H9 (cell line): ENCODE measurements at regions not wholly inside any gene's neighbourhood (a gene's known extent, or its start where the extent isn't known, plus 50 kb on each side); places are given as distances from the start of the nearest gene placed in this dataset.

Experiments used
- DNase-seq: peaks from one replicate; pipeline ENCODE4 v3.0.0-alpha.2; 2017
- H2AFZ ChIP-seq: one replicate; pipeline ENCODE4 v1.6.1; 2013; ENCODE audit warnings: mild to moderate bottlenecking, low read length, control low read depth, moderate library complexity
- H2AK5ac ChIP-seq: 2 replicates; pipeline ENCODE4 v1.6.1; 2013; ENCODE audit warnings: low read length, control low read depth, mixed read lengths; ENCODE audit not compliant: insufficient read length
- H2BK120ac ChIP-seq: one replicate; pipeline ENCODE4 v1.6.1; 2013; ENCODE audit warnings: low read depth, mild to moderate bottlenecking, low read length, control low read depth, inconsistent platforms; ENCODE audit not compliant: poor library complexity, severe bottlenecking
- H2BK12ac ChIP-seq: 2 replicates; pipeline ENCODE4 v1.6.1; 2013; ENCODE audit warnings: low read length, control low read depth, mixed read lengths, low read depth; ENCODE audit not compliant: insufficient read length
- H2BK15ac ChIP-seq: 2 replicates; pipeline ENCODE4 v1.6.1; 2013; ENCODE audit warnings: low read depth, low read length, control low read depth
- H2BK20ac ChIP-seq: one replicate; pipeline ENCODE4 v1.6.1; 2013; ENCODE audit warnings: low read depth, mild to moderate bottlenecking, low read length, control low read depth, inconsistent platforms; ENCODE audit not compliant: poor library complexity, severe bottlenecking
- H2BK5ac ChIP-seq: 2 replicates; pipeline ENCODE4 v1.6.1; 2013; ENCODE audit warnings: low read length, control low read depth, mixed read lengths; ENCODE audit not compliant: insufficient read length
- H3K14ac ChIP-seq: 2 replicates; pipeline ENCODE4 v1.6.1; 2013; ENCODE audit warnings: low read length, control low read depth; ENCODE audit not compliant: insufficient read depth
- H3K18ac ChIP-seq: 2 replicates; pipeline ENCODE4 v1.6.1; 2013; ENCODE audit warnings: low read depth, mild to moderate bottlenecking, mixed read lengths, low read length, control low read depth; ENCODE audit not compliant: insufficient read length
- H3K23ac ChIP-seq: 2 replicates; pipeline ENCODE4 v1.6.1; 2013; ENCODE audit warnings: low read length, control low read depth, mixed read lengths, low read depth; ENCODE audit not compliant: insufficient read length
- H3K23me2 ChIP-seq: 2 replicates; pipeline ENCODE4 v1.6.1; 2013; ENCODE audit warnings: low read depth, mild to moderate bottlenecking, mixed read lengths, low read length, control low read depth; ENCODE audit not compliant: insufficient read length, poor library complexity, severe bottlenecking
- H3K27ac ChIP-seq: 2 replicates; pipeline ENCODE4 v1.5.1; 2013; ENCODE audit warnings: low read length, control low read depth, mixed read lengths, low read depth; ENCODE audit not compliant: insufficient read length
- H3K27me3 ChIP-seq: 2 replicates; pipeline ENCODE4 v1.6.1; 2013; ENCODE audit warnings: low read length, control low read depth, inconsistent platforms; ENCODE audit not compliant: insufficient read depth
- H3K4ac ChIP-seq: 2 replicates; pipeline ENCODE4 v1.6.1; 2013; ENCODE audit warnings: low read depth, mild to moderate bottlenecking, control low read depth, inconsistent platforms, low read length, moderate library complexity
- H3K4me1 ChIP-seq: 2 replicates; pipeline ENCODE4 v1.6.1; 2013; ENCODE audit warnings: low read length, control low read depth, inconsistent platforms; ENCODE audit not compliant: insufficient read depth
- H3K4me2 ChIP-seq: 2 replicates; pipeline ENCODE4 v1.6.1; 2013; ENCODE audit warnings: low read length, control low read depth, mixed read lengths; ENCODE audit not compliant: insufficient read length, insufficient read depth
- H3K56ac ChIP-seq: 2 replicates; pipeline ENCODE4 v1.6.1; 2013; ENCODE audit warnings: low read depth, mild to moderate bottlenecking, mixed read lengths, low read length, control low read depth; ENCODE audit not compliant: insufficient read length
- H3K79me1 ChIP-seq: 2 replicates; pipeline ENCODE4 v1.6.1; 2013; ENCODE audit warnings: low read depth, mild to moderate bottlenecking, moderate library complexity, low read length, control low read depth, inconsistent platforms; ENCODE audit not compliant: insufficient read depth, poor library complexity, severe bottlenecking
- H3K79me2 ChIP-seq: 2 replicates; pipeline ENCODE4 v1.6.1; 2013; ENCODE audit warnings: low read length, control low read depth, inconsistent platforms; ENCODE audit not compliant: insufficient read depth
- H3K9ac ChIP-seq: 2 replicates; pipeline ENCODE4 v1.6.1; 2013; ENCODE audit warnings: low read length, control low read depth, mixed read lengths; ENCODE audit not compliant: insufficient read length; ENCODE audit errors: extremely low read depth
- H3K9me3 ChIP-seq: one replicate; pipeline ENCODE4 v1.6.1; 2013; ENCODE audit warnings: low read depth, low read length, inconsistent platforms; ENCODE audit not compliant: control insufficient read depth
- H3T11ph ChIP-seq: one replicate; pipeline ENCODE4 v1.6.1; 2013; ENCODE audit warnings: mild to moderate bottlenecking, low read length, control low read depth, inconsistent platforms
- H4K20me1 ChIP-seq: one replicate; pipeline ENCODE4 v1.6.1; 2013; ENCODE audit not compliant: control insufficient read depth, insufficient read length, insufficient read depth
- H4K5ac ChIP-seq: 2 replicates; pipeline ENCODE4 v1.6.1; 2013; ENCODE audit warnings: low read depth, mild to moderate bottlenecking, mixed read lengths, low read length, control low read depth; ENCODE audit not compliant: insufficient read length
- H4K8ac ChIP-seq: replicated peaks from 2 replicates; pipeline ENCODE4 v1.6.1; 2013; ENCODE audit warnings: low read length, control low read depth, mixed read lengths, low read depth; ENCODE audit not compliant: insufficient read length
- H4K91ac ChIP-seq: 2 replicates; pipeline ENCODE4 v1.6.1; 2013; ENCODE audit warnings: low read depth, mild to moderate bottlenecking, moderate library complexity, mixed read lengths, low read length, control low read depth; ENCODE audit not compliant: insufficient read length
- H3K27ac Mint-ChIP-seq, 3 experiments: 2 replicates in 2 of 3; 3 replicates in 1 of 3; pipeline ENCODE4 v1.8.0; 2020 to 2021; ENCODE audit warnings: mixed read lengths in 3 of 3, mild to moderate bottlenecking in 1 of 3, moderate library complexity in 1 of 3
- H3K27me3 Mint-ChIP-seq: 2 replicates; pipeline ENCODE4 v1.8.0; 2021; ENCODE audit warnings: low read depth, mild to moderate bottlenecking, moderate library complexity, mixed read lengths
- H3K36me3 Mint-ChIP-seq, 3 experiments: 2 replicates in 2 of 3; 3 replicates in 1 of 3; pipeline ENCODE4 v1.8.0; 2020 to 2021; ENCODE audit warnings: low read depth in 3 of 3, mixed read lengths in 3 of 3; ENCODE audit not compliant: insufficient read depth in 1 of 3
- H3K4me1 Mint-ChIP-seq, 2 experiments: 2 replicates each; pipeline ENCODE4 v1.8.0; 2020; ENCODE audit warnings: mixed read lengths in 2 of 2
- H3K4me3 Mint-ChIP-seq, 2 experiments: 2 replicates in 1 of 2; 3 replicates in 1 of 2; pipeline ENCODE4 v1.8.0; 2020 to 2021; ENCODE audit warnings: mild to moderate bottlenecking in 2 of 2, mixed read lengths in 2 of 2, moderate library complexity in 1 of 2
- H3K9me3 Mint-ChIP-seq, 2 experiments: 2 replicates in 1 of 2; 3 replicates in 1 of 2; pipeline ENCODE4 v1.8.0; 2020; ENCODE audit warnings: mild to moderate bottlenecking in 2 of 2, mixed read lengths in 2 of 2, moderate library complexity in 1 of 2
- CTCF ChIP-seq: fragments of 200-600 bp; sonication (generic); conservative IDR thresholded peaks from 3 replicates; pipeline ENCODE4 v1.8.0; 2021; ENCODE audit warnings: antibody characterized with exemption, mild to moderate bottlenecking
- WGBS: extraction: QIAGEN DNeasy Blood & Tissue Kit; methylation state at CpG from one replicate; pipeline ENCODE4 v1.1.7; 2013; ENCODE audit warnings: missing lambda C conversion rate, low lambda C conversion rate, mixed read lengths; ENCODE audit not compliant: insufficient read length; ENCODE audit errors: extremely low coverage; 5-methylcytosine and 5-hydroxymethylcytosine counted together

GRCh38 chr14:34347683-34348082 lies 114.4 kb downstream of the SPTSSA start:
- Histone ChIP-seq H3K9ac (no peak overlapping the region), H2AK5ac (no peak overlapping the region), H3K27me3 (no peaks in the 10 kb centered on the region), H3K4me2 (no peak overlapping the region), H3K14ac (no peak overlapping the region), H3K4me1 (no peaks in the 10 kb centered on the region), H2BK5ac (no peak overlapping the region), H4K5ac (no peak overlapping the region), H4K20me1 (no peaks in the 10 kb centered on the region), H3K79me2 (no peaks in the 10 kb centered on the region), H2AFZ (no peak overlapping the region), H3K4ac (no peak overlapping the region), H3K23me2 (no peaks in the 10 kb centered on the region), H4K8ac (no peak overlapping the region), H3K18ac (no peak overlapping the region), H2BK20ac (no peak overlapping the region), H2BK15ac (no peak overlapping the region), H3K9me3 (no peaks in the 10 kb centered on the region), H2BK120ac (no peak overlapping the region), H3K27ac (no peak overlapping the region), H3K56ac (no peak overlapping the region), H3K23ac (no peak overlapping the region), H3K79me1 (no peaks in the 10 kb centered on the region), H2BK12ac (no peak overlapping the region), H4K91ac (no peak overlapping the region), H3T11ph (no peak overlapping the region)
- TF ChIP-seq CTCF, result no peak
- Mint-ChIP-seq H3K27me3 (no peaks in the 10 kb centered on the region), H3K4me3 (no peak overlapping the region), H3K36me3 (peaks cover 8 to 28% (median 16%) of the 10 kb centered on the region in 3 experiments; a peak in 6 of 7 replicates), H3K4me1 (no peaks in the 10 kb centered on the region), H3K27ac (no peak overlapping the region), H3K9me3 (peaks cover 35% of the 10 kb centered on the region in 2 experiments)
- no peak for DNase-seq
- WGBS, result no CpG with 5 or more reads among the region's 2 CpGs
